Nephron (organoid): ENCODE measurements at regions not wholly inside any gene's neighbourhood (a gene's known extent, or its start where the extent isn't known, plus 50 kb on each side); places are given as distances from the start of the nearest gene placed in this dataset.
"Not testable (repeated sequence)": the region's sequence is repeated elsewhere in the genome, so short reads cannot be mapped to it uniquely, and the experiment has no call there.

Source experiments
- H3K27ac Mint-ChIP-seq, 3 experiments: 2 replicates each; pipeline ENCODE4 v1.8.0; 2020; ENCODE audit warnings: mixed read lengths in 3 of 3, mild to moderate bottlenecking in 2 of 3, moderate library complexity in 1 of 3
- H3K27me3 Mint-ChIP-seq: 2 replicates; pipeline ENCODE4 v1.8.0; 2021; ENCODE audit warnings: low read depth, mild to moderate bottlenecking, moderate library complexity, mixed read lengths
- H3K36me3 Mint-ChIP-seq: 2 replicates; pipeline ENCODE4 v1.8.0; 2020; ENCODE audit warnings: low read depth, mixed read lengths
- H3K4me1 Mint-ChIP-seq: 2 replicates; pipeline ENCODE4 v1.8.0; 2020; ENCODE audit warnings: mixed read lengths
- H3K4me3 Mint-ChIP-seq, 3 experiments: 2 replicates each; pipeline ENCODE4 v1.8.0; 2020; ENCODE audit warnings: mild to moderate bottlenecking in 3 of 3, mixed read lengths in 3 of 3, moderate library complexity in 2 of 3
- H3K9me3 Mint-ChIP-seq: 2 replicates; pipeline ENCODE4 v1.8.0; 2020; ENCODE audit warnings: mixed read lengths
- CTCF ChIP-seq, 3 experiments: fragments of 200-600 bp; sonication (generic); IDR thresholded peaks; one replicate each; pipeline ENCODE4 v1.5.0; 2021; ENCODE audit warnings: antibody characterized with exemption in 3 of 3; ENCODE audit not compliant: unreplicated experiment in 3 of 3

- not testable (repeated sequence) for H3K27me3 Mint-ChIP-seq, H3K4me3 Mint-ChIP-seq, H3K36me3 Mint-ChIP-seq, H3K4me1 Mint-ChIP-seq, H3K27ac Mint-ChIP-seq
- peaks cover 55% of the 10 kb centered on the region for H3K9me3 Mint-ChIP-seq
Measured at GRCh38 chr20:30629376-30629775, 628.1 kb upstream of the DEFB115 start.

GRCh38 chr20:30630761-30631160, 626.7 kb upstream of the DEFB115 start:
- Mint-ChIP-seq H3K36me3 (peaks cover 5% of the 10 kb centered on the region), H3K9me3 (peaks cover 66% of the 10 kb centered on the region), H3K27me3 (no peaks in the 10 kb centered on the region), H3K4me1 (no peaks in the 10 kb centered on the region), H3K27ac (no peak overlapping the region), H3K4me3 (no peak overlapping the region)
- no peak for TF ChIP-seq CTCF (IDR thresholded peaks at IDR 0.05; ENCODE audit: unreplicated experiment in 3 of 3)

- not testable (repeated sequence) for H3K4me1 Mint-ChIP-seq, H3K27me3 Mint-ChIP-seq, H3K4me3 Mint-ChIP-seq, H3K36me3 Mint-ChIP-seq, H3K27ac Mint-ChIP-seq
- H3K9me3 Mint-ChIP-seq = peaks cover 64% of the 10 kb centered on the region
Measured at GRCh38 chr20:30631261-30631789, 626.1 kb upstream of the DEFB115 start.

GRCh38 chr20:30632773-30633172, 624.7 kb upstream of the DEFB115 start:
- not testable (repeated sequence) for H3K27me3 Mint-ChIP-seq, H3K36me3 Mint-ChIP-seq, H3K4me1 Mint-ChIP-seq, H3K27ac Mint-ChIP-seq, H3K4me3 Mint-ChIP-seq
- peaks cover 60% of the 10 kb centered on the region for H3K9me3 Mint-ChIP-seq

GRCh38 chr20:30641522-30641921, 615.9 kb upstream of the DEFB115 start:
- not testable (repeated sequence) for H3K4me3 Mint-ChIP-seq, H3K27me3 Mint-ChIP-seq, H3K27ac Mint-ChIP-seq, H3K4me1 Mint-ChIP-seq, H3K36me3 Mint-ChIP-seq
- peaks cover 47% of the 10 kb centered on the region for H3K9me3 Mint-ChIP-seq

GRCh38 chr20:30660982-30661381, 596.5 kb upstream of the DEFB115 start:
- not testable (repeated sequence) for H3K4me3 Mint-ChIP-seq, H3K4me1 Mint-ChIP-seq, H3K36me3 Mint-ChIP-seq, H3K27ac Mint-ChIP-seq, H3K27me3 Mint-ChIP-seq
- peaks cover 24% of the 10 kb centered on the region for H3K9me3 Mint-ChIP-seq

GRCh38 chr20:30668418-30668817, 589.0 kb upstream of the DEFB115 start:
- not testable (repeated sequence) for H3K27me3 Mint-ChIP-seq, H3K27ac Mint-ChIP-seq, H3K4me1 Mint-ChIP-seq, H3K36me3 Mint-ChIP-seq, H3K4me3 Mint-ChIP-seq
- peaks cover 24% of the 10 kb centered on the region for H3K9me3 Mint-ChIP-seq

GRCh38 chr20:30669330-30670029, 588.0 kb upstream of the DEFB115 start:
- not testable (repeated sequence) for H3K36me3 Mint-ChIP-seq

GRCh38 chr20:30671120-30671519, 586.3 kb upstream of the DEFB115 start:
- peaks cover 27% of the 10 kb centered on the region for H3K9me3 Mint-ChIP-seq
- not testable (repeated sequence) for H3K27me3 Mint-ChIP-seq, H3K36me3 Mint-ChIP-seq, H3K4me1 Mint-ChIP-seq, H3K27ac Mint-ChIP-seq, H3K4me3 Mint-ChIP-seq

More at GRCh38 chr20:30669330-30670029, 588.0 kb upstream of the DEFB115 start:
- H3K27ac Mint-ChIP-seq, H3K27me3 Mint-ChIP-seq, H3K4me3 Mint-ChIP-seq, H3K4me1 Mint-ChIP-seq: not testable (repeated sequence)
- peaks cover 29% of the 10 kb centered on the region for H3K9me3 Mint-ChIP-seq

GRCh38 chr20:30675988-30676564, 581.4 kb upstream of the DEFB115 start:
- H3K9me3 Mint-ChIP-seq = peaks cover 32% of the 10 kb centered on the region
- not testable (repeated sequence) for H3K4me3 Mint-ChIP-seq, H3K4me1 Mint-ChIP-seq, H3K36me3 Mint-ChIP-seq, H3K27ac Mint-ChIP-seq, H3K27me3 Mint-ChIP-seq

- H3K27ac Mint-ChIP-seq, H3K4me1 Mint-ChIP-seq, H3K27me3 Mint-ChIP-seq, H3K4me3 Mint-ChIP-seq, H3K36me3 Mint-ChIP-seq: not testable (repeated sequence)
- H3K9me3 Mint-ChIP-seq = peaks cover 15% of the 10 kb centered on the region
Measured at GRCh38 chr20:30682236-30682635, 575.2 kb upstream of the DEFB115 start.

GRCh38 chr20:30712861-30713260, 544.6 kb upstream of the DEFB115 start:
- not testable (repeated sequence) for H3K27ac Mint-ChIP-seq, H3K4me3 Mint-ChIP-seq, H3K4me1 Mint-ChIP-seq, H3K27me3 Mint-ChIP-seq, H3K36me3 Mint-ChIP-seq
- H3K9me3 Mint-ChIP-seq = peaks cover 23% of the 10 kb centered on the region

- H3K9me3 Mint-ChIP-seq, H3K4me1 Mint-ChIP-seq, H3K36me3 Mint-ChIP-seq, H3K4me3 Mint-ChIP-seq, H3K27ac Mint-ChIP-seq, H3K27me3 Mint-ChIP-seq: not testable (repeated sequence)
Measured at GRCh38 chr20:30719415-30720199, 537.9 kb upstream of the DEFB115 start.

GRCh38 chr20:30723511-30723910, 534.0 kb upstream of the DEFB115 start:
- not testable (repeated sequence) for H3K27ac Mint-ChIP-seq, H3K36me3 Mint-ChIP-seq, H3K4me3 Mint-ChIP-seq, H3K4me1 Mint-ChIP-seq, H3K27me3 Mint-ChIP-seq, H3K9me3 Mint-ChIP-seq
